H9 (cell line): ENCODE measurements at regions not wholly inside any gene's neighbourhood (a gene's known extent, or its start where the extent isn't known, plus 50 kb on each side); places are given as distances from the start of the nearest gene placed in this dataset.

ENCODE experiments used
- DNase-seq: peaks from one replicate; pipeline ENCODE4 v3.0.0-alpha.2; 2017
- H2AFZ ChIP-seq: one replicate; pipeline ENCODE4 v1.6.1; 2013; ENCODE audit warnings: mild to moderate bottlenecking, low read length, control low read depth, moderate library complexity
- H2AK5ac ChIP-seq: 2 replicates; pipeline ENCODE4 v1.6.1; 2013; ENCODE audit warnings: low read length, control low read depth, mixed read lengths; ENCODE audit not compliant: insufficient read length
- H2BK120ac ChIP-seq: one replicate; pipeline ENCODE4 v1.6.1; 2013; ENCODE audit warnings: low read depth, mild to moderate bottlenecking, low read length, control low read depth, inconsistent platforms; ENCODE audit not compliant: poor library complexity, severe bottlenecking
- H2BK12ac ChIP-seq: 2 replicates; pipeline ENCODE4 v1.6.1; 2013; ENCODE audit warnings: low read length, control low read depth, mixed read lengths, low read depth; ENCODE audit not compliant: insufficient read length
- H2BK15ac ChIP-seq: 2 replicates; pipeline ENCODE4 v1.6.1; 2013; ENCODE audit warnings: low read depth, low read length, control low read depth
- H2BK20ac ChIP-seq: one replicate; pipeline ENCODE4 v1.6.1; 2013; ENCODE audit warnings: low read depth, mild to moderate bottlenecking, low read length, control low read depth, inconsistent platforms; ENCODE audit not compliant: poor library complexity, severe bottlenecking
- H2BK5ac ChIP-seq: 2 replicates; pipeline ENCODE4 v1.6.1; 2013; ENCODE audit warnings: low read length, control low read depth, mixed read lengths; ENCODE audit not compliant: insufficient read length
- H3K14ac ChIP-seq: 2 replicates; pipeline ENCODE4 v1.6.1; 2013; ENCODE audit warnings: low read length, control low read depth; ENCODE audit not compliant: insufficient read depth
- H3K18ac ChIP-seq: 2 replicates; pipeline ENCODE4 v1.6.1; 2013; ENCODE audit warnings: low read depth, mild to moderate bottlenecking, mixed read lengths, low read length, control low read depth; ENCODE audit not compliant: insufficient read length
- H3K23ac ChIP-seq: 2 replicates; pipeline ENCODE4 v1.6.1; 2013; ENCODE audit warnings: low read length, control low read depth, mixed read lengths, low read depth; ENCODE audit not compliant: insufficient read length
- H3K23me2 ChIP-seq: 2 replicates; pipeline ENCODE4 v1.6.1; 2013; ENCODE audit warnings: low read depth, mild to moderate bottlenecking, mixed read lengths, low read length, control low read depth; ENCODE audit not compliant: insufficient read length, poor library complexity, severe bottlenecking
- H3K27ac ChIP-seq: 2 replicates; pipeline ENCODE4 v1.5.1; 2013; ENCODE audit warnings: low read length, control low read depth, mixed read lengths, low read depth; ENCODE audit not compliant: insufficient read length
- H3K27me3 ChIP-seq: 2 replicates; pipeline ENCODE4 v1.6.1; 2013; ENCODE audit warnings: low read length, control low read depth, inconsistent platforms; ENCODE audit not compliant: insufficient read depth
- H3K4ac ChIP-seq: 2 replicates; pipeline ENCODE4 v1.6.1; 2013; ENCODE audit warnings: low read depth, mild to moderate bottlenecking, control low read depth, inconsistent platforms, low read length, moderate library complexity
- H3K4me1 ChIP-seq: 2 replicates; pipeline ENCODE4 v1.6.1; 2013; ENCODE audit warnings: low read length, control low read depth, inconsistent platforms; ENCODE audit not compliant: insufficient read depth
- H3K4me2 ChIP-seq: 2 replicates; pipeline ENCODE4 v1.6.1; 2013; ENCODE audit warnings: low read length, control low read depth, mixed read lengths; ENCODE audit not compliant: insufficient read length, insufficient read depth
- H3K56ac ChIP-seq: 2 replicates; pipeline ENCODE4 v1.6.1; 2013; ENCODE audit warnings: low read depth, mild to moderate bottlenecking, mixed read lengths, low read length, control low read depth; ENCODE audit not compliant: insufficient read length
- H3K79me1 ChIP-seq: 2 replicates; pipeline ENCODE4 v1.6.1; 2013; ENCODE audit warnings: low read depth, mild to moderate bottlenecking, moderate library complexity, low read length, control low read depth, inconsistent platforms; ENCODE audit not compliant: insufficient read depth, poor library complexity, severe bottlenecking
- H3K79me2 ChIP-seq: 2 replicates; pipeline ENCODE4 v1.6.1; 2013; ENCODE audit warnings: low read length, control low read depth, inconsistent platforms; ENCODE audit not compliant: insufficient read depth
- H3K9ac ChIP-seq: 2 replicates; pipeline ENCODE4 v1.6.1; 2013; ENCODE audit warnings: low read length, control low read depth, mixed read lengths; ENCODE audit not compliant: insufficient read length; ENCODE audit errors: extremely low read depth
- H3K9me3 ChIP-seq: one replicate; pipeline ENCODE4 v1.6.1; 2013; ENCODE audit warnings: low read depth, low read length, inconsistent platforms; ENCODE audit not compliant: control insufficient read depth
- H3T11ph ChIP-seq: one replicate; pipeline ENCODE4 v1.6.1; 2013; ENCODE audit warnings: mild to moderate bottlenecking, low read length, control low read depth, inconsistent platforms
- H4K20me1 ChIP-seq: one replicate; pipeline ENCODE4 v1.6.1; 2013; ENCODE audit not compliant: control insufficient read depth, insufficient read length, insufficient read depth
- H4K5ac ChIP-seq: 2 replicates; pipeline ENCODE4 v1.6.1; 2013; ENCODE audit warnings: low read depth, mild to moderate bottlenecking, mixed read lengths, low read length, control low read depth; ENCODE audit not compliant: insufficient read length
- H4K8ac ChIP-seq: replicated peaks from 2 replicates; pipeline ENCODE4 v1.6.1; 2013; ENCODE audit warnings: low read length, control low read depth, mixed read lengths, low read depth; ENCODE audit not compliant: insufficient read length
- H4K91ac ChIP-seq: 2 replicates; pipeline ENCODE4 v1.6.1; 2013; ENCODE audit warnings: low read depth, mild to moderate bottlenecking, moderate library complexity, mixed read lengths, low read length, control low read depth; ENCODE audit not compliant: insufficient read length
- H3K27ac Mint-ChIP-seq, 3 experiments: 2 replicates in 2 of 3; 3 replicates in 1 of 3; pipeline ENCODE4 v1.8.0; 2020 to 2021; ENCODE audit warnings: mixed read lengths in 3 of 3, mild to moderate bottlenecking in 1 of 3, moderate library complexity in 1 of 3
- H3K27me3 Mint-ChIP-seq: 2 replicates; pipeline ENCODE4 v1.8.0; 2021; ENCODE audit warnings: low read depth, mild to moderate bottlenecking, moderate library complexity, mixed read lengths
- H3K36me3 Mint-ChIP-seq, 3 experiments: 2 replicates in 2 of 3; 3 replicates in 1 of 3; pipeline ENCODE4 v1.8.0; 2020 to 2021; ENCODE audit warnings: low read depth in 3 of 3, mixed read lengths in 3 of 3; ENCODE audit not compliant: insufficient read depth in 1 of 3
- H3K4me1 Mint-ChIP-seq, 2 experiments: 2 replicates each; pipeline ENCODE4 v1.8.0; 2020; ENCODE audit warnings: mixed read lengths in 2 of 2
- H3K4me3 Mint-ChIP-seq, 2 experiments: 2 replicates in 1 of 2; 3 replicates in 1 of 2; pipeline ENCODE4 v1.8.0; 2020 to 2021; ENCODE audit warnings: mild to moderate bottlenecking in 2 of 2, mixed read lengths in 2 of 2, moderate library complexity in 1 of 2
- H3K9me3 Mint-ChIP-seq, 2 experiments: 2 replicates in 1 of 2; 3 replicates in 1 of 2; pipeline ENCODE4 v1.8.0; 2020; ENCODE audit warnings: mild to moderate bottlenecking in 2 of 2, mixed read lengths in 2 of 2, moderate library complexity in 1 of 2
- CTCF ChIP-seq: fragments of 200-600 bp; sonication (generic); conservative IDR thresholded peaks from 3 replicates; pipeline ENCODE4 v1.8.0; 2021; ENCODE audit warnings: antibody characterized with exemption, mild to moderate bottlenecking
- WGBS: extraction: QIAGEN DNeasy Blood & Tissue Kit; methylation state at CpG from one replicate; pipeline ENCODE4 v1.1.7; 2013; ENCODE audit warnings: missing lambda C conversion rate, low lambda C conversion rate, mixed read lengths; ENCODE audit not compliant: insufficient read length; ENCODE audit errors: extremely low coverage; 5-methylcytosine and 5-hydroxymethylcytosine counted together

GRCh38 chr3:116905334-116905733 is 195.8 kb downstream of the TUSC7 start:
- no peak for TF ChIP-seq CTCF
- H3K18ac ChIP-seq: no peak overlapping the region
- peaks cover 0 to 2% of the 10 kb centered on the region in 2 experiments; a peak in 1 of 5 replicates for H3K9me3 Mint-ChIP-seq
- no peaks in the 10 kb centered on the region for H4K20me1 ChIP-seq
- no peak overlapping the region for H4K5ac ChIP-seq
- H3K4me1 Mint-ChIP-seq: peaks cover 3 to 4% of the 10 kb centered on the region in 2 experiments
- H3K79me2 ChIP-seq: no peaks in the 10 kb centered on the region
- no peak overlapping the region for H4K8ac ChIP-seq
- H3K23me2 ChIP-seq: no peaks in the 10 kb centered on the region
- H3K4ac ChIP-seq: no peak overlapping the region
- no peak overlapping the region for H4K91ac ChIP-seq
- no peak overlapping the region for H3K14ac ChIP-seq
- no peak overlapping the region for H2AFZ ChIP-seq
- H3K36me3 Mint-ChIP-seq: peaks cover 0 to 7% (median 0%) of the 10 kb centered on the region in 3 experiments; a peak in 1 of 7 replicates
- no peak overlapping the region for H2BK15ac ChIP-seq
- H3K4me1 ChIP-seq: no peaks in the 10 kb centered on the region; the same call in 1 of the 2 replicates
- H3T11ph ChIP-seq: no peak overlapping the region
- no CpG with 5 or more reads among the region's 3 CpGs for WGBS
- no peak overlapping the region for H2AK5ac ChIP-seq
- no peak overlapping the region for H2BK5ac ChIP-seq
- no peak overlapping the region for H3K9ac ChIP-seq
- no peak overlapping the region for H3K56ac ChIP-seq
- no peak for DNase-seq
- H3K4me2 ChIP-seq: no peak overlapping the region
- no peaks in the 10 kb centered on the region for H3K79me1 ChIP-seq
- H3K9me3 ChIP-seq: no peaks in the 10 kb centered on the region
- H3K27me3 Mint-ChIP-seq: no peaks in the 10 kb centered on the region
- no peak overlapping the region for H3K4me3 Mint-ChIP-seq
- H3K27ac ChIP-seq: no peak overlapping the region
- no peak overlapping the region for H2BK12ac ChIP-seq
- H3K27ac Mint-ChIP-seq: no peak overlapping the region
- H3K27me3 ChIP-seq: no peaks in the 10 kb centered on the region
- no peak overlapping the region for H2BK20ac ChIP-seq
- no peak overlapping the region for H2BK120ac ChIP-seq
- no peak overlapping the region for H3K23ac ChIP-seq
